Ramos (cell line): ENCODE measurements at regions not wholly inside any gene's neighbourhood (a gene's known extent, or its start where the extent isn't known, plus 50 kb on each side); places are given as distances from the start of the nearest gene placed in this dataset.

Experiments used
- in situ Hi-C: fragments of 300-500 bp; cut with MboI; formaldehyde crosslinking; loops from one replicate; pipeline ENCODE4 v1.14.3; 2022; ENCODE audit warnings: low sequenced_read_pairs; ENCODE audit not compliant: unreplicated experiment

DNA sequence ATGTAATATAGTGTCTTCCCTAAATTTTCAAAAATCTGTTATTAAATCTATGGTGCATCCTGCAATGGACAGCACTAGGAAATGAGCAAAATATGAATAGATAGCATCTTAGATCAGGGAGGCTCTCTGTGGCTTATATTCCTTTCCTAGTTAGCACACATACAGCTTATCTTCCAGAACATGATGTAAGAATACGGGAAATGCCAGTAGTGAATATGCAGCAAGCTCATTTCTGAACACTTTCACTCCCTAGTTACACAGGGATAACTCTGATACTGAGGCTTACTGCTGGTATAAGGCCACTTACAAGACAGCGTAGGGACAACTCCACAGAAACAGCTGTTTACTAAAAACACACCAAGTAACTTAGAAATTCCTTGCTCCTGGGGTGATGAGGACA is 297.3 kb upstream of the SMARCA2 start:
- in situ Hi-C loops, result loop anchor here (25.0 kb wide), 1 partner anchor 369 kb away; no protein-coding TSS in a partner anchor

DNA sequence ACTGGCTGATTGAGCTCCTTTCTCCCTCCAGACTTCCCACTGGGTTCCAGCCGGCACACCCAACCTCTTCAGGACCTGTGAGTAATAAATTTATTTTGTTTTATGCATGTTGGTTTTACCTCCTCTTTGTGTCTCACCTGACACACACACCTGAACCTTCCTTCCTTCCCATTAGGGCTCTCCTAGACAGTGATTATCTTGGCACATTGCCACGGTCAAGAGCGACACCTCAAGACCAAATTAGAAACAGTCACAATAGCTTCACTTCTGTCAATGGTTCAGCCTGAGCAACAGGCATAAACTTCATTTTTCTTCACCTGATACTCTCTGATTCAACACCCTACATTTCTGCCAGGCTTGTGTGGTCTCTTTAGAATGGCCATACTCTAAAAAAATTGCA is 296.3 kb upstream of the SMARCA2 start:
- in situ Hi-C loops, result loop anchor here (25.0 kb wide), 1 partner anchor 368 kb away; no protein-coding TSS in a partner anchor

DNA sequence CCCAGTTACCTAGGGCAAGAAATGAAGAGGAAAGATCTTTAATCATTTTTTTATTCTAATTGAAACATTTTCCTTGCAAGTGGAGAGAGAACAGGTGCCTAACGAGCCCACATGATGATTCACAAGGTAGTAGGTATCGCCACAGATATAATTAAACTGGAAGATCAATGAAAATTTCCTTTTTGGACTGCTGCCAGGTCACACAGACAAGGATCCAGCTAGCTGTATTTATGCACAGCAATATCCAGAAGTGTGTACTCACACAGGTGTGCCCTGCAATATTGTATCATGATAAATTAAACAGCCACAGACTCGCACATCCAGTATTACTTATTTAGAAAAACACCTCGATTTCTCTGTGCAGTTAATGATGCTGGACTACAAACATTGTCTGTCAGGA is 294.0 kb upstream of the SMARCA2 start:
- in situ Hi-C loops, result loop anchor here (25.0 kb wide), 1 partner anchor 366 kb away; no protein-coding TSS in a partner anchor

DNA sequence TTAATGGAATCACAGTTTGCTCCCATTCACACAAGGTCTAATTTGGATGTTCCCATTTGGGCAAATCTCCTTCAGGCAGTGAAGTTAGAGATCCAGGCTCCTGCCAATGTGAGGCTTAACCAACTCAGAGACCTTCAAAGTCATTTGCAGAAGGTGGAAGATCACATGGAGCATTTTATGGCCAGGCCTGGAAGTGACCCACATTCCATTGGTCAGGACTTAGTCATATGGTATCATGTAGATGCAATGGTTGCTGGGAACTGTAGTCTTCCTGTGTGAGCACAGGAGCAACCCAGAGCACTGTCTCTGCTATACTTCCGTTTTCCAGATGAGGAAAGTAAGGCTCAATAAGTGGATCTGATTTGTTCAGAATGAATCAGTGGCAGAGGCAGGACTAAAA is 292.7 kb upstream of the SMARCA2 start:
- in situ Hi-C loops, result loop anchor here (25.0 kb wide), 1 partner anchor 365 kb away; no protein-coding TSS in a partner anchor

DNA sequence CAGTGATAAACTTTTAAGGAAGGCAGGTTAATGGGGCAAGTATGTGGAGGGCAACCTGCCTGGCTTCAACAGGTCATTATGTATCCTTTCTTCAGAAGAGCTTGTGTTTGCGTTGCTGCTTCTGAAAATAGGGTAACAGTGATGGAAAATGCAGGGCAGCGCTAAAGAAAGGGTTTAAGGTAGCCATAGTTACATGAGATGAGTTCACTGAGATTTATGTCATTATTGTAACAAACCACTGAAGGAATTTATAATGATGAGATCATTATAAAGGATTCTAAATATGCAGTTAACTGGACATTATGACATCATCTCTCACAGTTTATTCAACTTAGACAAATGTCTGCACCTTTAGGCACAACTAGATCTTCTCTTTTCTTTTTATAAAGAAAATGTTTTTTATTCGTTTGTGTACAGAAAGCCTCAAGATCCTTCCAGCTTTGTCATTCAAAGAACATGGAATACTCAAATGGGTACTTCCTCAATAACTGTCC is 291.6 kb upstream of the SMARCA2 start:
- in situ Hi-C loops, result loop anchor here (25.0 kb wide), 1 partner anchor 364 kb away; no protein-coding TSS in a partner anchor

DNA sequence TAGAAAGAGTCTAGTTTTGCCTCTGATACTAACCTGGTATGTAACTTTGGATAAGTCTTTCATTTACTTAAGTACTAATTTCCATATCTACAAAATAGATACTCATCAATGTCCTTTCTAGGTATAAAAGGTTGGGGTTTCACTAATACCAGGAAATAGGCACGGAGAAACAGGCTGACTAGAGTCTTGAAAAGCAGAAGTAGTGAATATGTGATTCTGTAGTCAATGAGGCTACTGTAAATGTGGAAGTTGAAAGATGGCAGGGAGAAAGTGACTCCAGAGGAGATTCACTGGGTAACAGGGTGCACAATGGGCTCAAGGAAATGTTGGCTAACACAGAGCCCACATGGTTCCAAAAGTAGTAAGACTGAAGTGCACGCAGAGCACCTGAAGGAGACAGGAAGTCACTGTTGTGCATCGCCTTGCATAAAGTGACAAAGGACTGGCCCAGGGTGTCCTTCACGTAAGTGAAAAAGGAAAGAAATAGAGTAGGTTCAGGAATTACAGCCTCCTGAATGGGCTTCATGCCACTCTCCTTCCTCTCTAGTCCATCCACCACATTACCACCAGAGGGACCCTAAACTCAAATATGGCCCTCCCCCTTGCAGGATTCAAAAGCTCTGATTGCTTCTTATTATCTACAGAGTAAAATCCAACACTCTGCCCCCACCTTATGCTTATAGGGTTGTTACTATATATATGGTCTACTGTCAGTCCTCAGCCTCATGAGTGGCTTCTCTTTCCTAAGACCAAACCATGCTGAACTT is 288.0 kb upstream of the SMARCA2 start:
- in situ Hi-C loops, result no loop called here

DNA sequence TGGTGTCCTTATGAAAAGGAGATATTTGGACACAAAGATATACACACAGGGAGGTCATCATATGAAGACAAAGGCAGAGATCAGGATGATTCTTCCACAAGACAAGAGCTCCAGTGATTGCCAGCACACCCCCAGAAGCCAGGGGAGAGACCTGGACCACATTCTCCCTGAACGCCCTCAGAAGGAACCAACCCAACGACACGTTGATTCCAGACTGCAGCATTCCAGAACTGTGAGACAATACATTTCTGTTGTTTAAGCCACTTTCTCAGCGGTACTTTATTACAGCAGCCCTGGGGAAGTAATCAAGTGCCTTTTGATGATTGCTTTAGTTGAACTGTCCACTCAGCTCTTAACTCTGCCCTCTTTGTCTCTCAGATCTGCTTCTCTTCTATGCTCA is 285.5 kb upstream of the SMARCA2 start:
- in situ Hi-C loops, result no loop called here

DNA sequence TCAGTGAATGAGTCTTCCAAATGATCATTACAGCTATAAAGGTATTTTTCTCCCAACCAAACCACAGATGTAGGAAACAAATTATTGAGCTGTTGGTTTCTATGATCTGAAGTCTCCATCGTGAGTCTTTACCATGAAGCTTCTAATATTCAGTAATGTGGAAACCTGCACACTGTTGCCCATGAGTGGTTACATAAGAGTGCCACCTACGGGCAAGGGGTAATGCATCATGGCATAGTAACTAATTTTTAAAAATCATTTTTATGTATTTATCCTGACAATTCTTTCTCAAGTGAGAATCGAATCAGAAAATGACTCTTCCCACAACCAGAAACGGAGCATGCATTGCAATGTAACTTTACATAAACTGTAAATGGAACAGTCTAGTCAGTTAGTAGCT is 282.5 kb upstream of the SMARCA2 start:
- in situ Hi-C loops, result no loop called here

DNA sequence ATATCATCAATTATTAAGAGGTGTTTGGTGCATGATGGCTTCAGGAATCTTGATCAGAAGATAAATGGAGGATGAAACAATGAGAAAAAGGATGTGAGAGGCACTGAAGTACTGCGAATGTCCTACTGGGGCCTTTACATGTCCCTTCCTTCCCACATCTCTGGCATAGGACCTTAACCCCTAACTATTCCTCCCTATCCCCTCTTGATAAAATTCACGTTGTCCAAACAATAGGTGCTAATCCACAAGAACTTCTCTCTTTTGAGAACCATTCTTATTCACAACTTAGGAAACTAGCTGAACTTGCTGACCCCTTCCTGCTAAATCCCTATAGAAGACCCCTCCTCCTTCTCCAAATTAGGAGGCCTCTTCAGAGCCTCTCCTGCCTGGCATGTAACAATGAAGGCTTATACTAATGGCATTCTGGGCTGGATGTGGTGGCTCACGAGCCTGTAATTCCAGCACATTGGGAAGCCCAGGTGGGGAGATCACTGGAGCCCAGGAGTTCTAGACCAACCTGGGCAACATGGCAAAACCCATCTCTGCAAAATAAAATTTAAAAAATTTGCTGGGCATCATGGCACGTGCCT is 276.5 kb upstream of the SMARCA2 start:
- in situ Hi-C loops, result no loop called here

DNA sequence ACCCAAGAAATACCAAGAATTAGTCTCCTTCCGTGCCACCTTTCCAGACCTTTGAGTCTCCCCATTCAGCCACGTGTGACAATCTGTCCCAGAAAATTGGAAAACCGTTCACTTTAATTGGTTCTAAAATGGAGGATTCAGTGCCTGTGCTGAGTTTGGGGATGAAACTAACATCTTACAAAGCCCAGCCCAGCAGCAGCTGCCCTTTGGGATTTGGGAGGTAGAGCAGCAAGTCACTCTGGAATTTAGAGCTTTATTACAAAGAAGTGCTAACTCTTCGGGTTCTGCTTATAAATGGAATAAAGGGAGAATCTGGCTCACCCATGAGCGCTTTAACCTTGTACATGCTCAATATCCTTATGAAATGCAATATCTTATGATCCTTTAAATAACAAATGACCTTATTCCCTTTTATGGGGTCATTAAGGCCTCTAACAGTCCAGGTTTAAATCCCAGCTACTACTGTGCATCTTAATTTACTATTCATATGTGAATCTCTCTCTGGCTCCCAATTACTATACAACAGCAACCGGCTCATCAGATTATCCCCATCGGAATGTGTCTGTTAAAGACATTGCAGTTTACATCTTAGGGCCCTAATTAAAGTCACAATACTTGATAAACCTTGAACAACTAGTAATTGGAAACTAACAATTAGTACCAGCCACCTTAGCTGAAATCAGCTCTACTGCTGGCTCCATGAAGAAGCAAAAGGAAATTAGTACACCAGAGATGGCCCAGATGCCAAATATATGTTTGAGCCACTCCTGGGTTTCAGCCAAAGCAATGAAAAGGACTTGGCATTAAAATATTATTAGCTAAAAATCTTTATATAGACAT is 271.8 kb upstream of the SMARCA2 start:
- in situ Hi-C loops, result no loop called here

DNA sequence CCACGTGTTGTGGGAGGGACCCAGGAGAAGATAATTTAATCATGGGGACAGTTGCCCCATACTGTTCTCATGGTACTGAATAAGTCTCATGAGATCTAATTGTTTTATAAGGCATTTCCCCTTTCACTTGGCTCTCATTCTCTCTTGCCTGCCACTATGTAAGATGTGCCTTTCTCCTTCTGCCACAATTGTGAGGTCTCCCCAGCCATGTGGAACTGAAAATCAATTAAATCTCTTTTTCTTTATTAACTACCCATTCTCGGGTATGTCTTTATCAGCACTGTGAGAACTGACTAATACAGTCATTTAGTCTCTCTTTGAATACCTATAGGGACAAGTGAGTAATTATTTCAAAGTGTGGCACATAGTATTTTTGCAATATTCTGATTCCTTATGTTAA is 269.2 kb upstream of the SMARCA2 start:
- in situ Hi-C loops, result no loop called here

DNA sequence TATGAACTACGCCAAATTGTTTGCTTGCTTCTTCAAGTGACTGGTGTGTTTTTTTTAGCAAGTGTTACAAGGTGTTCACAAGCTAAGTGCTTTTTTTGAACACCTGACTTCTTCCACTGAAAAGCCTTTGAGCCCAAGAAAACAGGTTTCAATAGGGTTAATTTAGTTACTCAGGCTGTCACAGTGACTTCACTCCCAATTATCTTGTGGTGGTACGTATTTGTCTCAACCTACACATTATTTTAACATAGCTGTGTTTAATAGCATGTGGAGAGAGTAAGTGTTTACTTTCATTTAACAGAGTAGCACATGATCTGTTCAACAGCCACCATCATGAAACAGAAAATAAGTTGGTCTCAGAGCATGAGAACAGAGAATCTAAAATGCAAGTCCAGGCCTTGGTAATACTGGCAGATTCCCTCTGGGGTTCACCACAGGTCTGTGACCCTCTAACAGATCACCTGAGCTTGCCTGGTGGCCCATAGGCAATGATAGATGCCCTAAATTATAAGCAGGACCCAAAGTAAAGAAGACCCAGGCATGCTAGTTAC is 267.7 kb upstream of the SMARCA2 start:
- in situ Hi-C loops, result no loop called here

DNA sequence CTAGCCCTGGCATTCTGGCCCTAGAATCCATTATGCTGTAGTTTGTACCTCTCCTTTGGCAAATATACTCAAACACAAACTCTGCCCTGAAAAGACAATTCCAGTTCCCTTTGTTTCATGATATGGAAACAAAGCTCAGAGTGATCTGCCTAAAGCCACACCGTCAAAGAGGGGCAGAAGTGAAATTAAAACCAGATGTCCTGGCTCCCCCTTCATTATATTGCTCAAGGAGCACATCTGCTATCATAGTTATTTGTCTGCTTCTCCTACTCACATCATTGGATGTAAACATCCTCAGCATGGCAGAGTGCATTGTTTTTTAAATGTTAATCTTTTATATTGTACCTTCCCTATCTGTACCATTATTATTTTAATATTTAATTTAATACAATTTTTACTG is 266.7 kb upstream of the SMARCA2 start:
- in situ Hi-C loops, result no loop called here

DNA sequence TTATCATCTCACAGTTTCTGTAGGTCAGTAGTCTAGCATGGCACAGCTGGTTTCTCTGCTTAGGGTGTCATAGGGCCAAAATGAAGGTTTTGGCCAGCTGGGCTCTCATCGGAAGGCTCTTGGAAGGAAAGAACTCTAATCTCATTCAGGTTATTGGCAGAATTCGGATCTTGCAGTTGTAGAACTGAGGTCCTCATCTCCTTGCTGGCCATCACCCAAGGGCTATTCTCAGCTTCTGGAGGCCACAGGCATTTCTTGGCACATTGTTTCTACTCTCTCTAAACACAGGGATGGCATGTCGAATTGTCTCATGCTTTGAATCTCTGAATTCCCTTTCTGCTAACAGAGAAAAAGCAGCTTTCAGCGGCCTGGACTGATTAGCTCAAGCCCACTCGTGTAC is 258.0 kb upstream of the SMARCA2 start:
- in situ Hi-C loops, result no loop called here

DNA sequence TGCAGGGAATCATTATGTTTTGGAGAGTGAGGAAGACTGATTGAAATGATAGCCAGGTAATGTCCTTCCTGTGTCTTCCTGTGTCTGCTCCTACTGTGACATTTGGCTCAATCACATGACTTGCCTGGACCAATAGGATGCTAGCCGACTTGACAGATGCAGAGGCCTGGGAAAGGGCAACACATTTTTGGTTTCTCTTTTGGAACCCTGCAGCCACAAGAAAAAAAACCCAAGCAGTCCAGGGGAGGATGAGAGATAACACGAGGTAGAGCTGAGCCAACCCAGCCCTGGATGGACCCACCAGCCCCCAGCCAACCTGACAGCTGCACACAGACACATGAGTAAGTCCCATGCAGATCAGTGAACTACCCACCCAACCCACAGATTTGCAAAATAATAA is 256.1 kb upstream of the SMARCA2 start:
- in situ Hi-C loops, result no loop called here

DNA sequence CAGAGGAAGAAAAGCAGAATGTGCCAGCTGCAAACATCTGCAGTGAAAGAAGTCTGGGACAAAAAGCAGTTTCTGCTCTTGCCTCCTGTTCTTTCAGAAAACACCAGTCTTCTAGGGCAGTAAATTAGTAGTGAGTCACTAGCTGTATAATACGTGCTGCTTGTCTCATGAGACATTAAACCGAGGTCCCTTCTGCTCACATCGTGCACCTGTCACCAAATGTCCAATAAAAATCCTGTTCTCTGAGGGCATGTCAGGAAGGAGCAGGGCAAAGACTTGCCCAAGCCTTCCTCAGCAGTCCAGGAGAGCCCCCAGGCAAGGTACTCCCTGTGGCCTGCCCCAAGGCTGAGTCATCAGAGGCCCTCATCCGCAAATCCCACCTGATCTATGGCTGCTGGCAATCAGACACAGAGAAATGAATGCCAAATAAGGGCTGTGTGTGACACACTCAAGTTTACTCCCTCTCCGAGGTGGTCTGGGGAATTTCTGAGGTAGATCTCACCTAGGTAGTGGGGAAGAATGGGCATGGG is 255.3 kb upstream of the SMARCA2 start:
- in situ Hi-C loops, result no loop called here

DNA sequence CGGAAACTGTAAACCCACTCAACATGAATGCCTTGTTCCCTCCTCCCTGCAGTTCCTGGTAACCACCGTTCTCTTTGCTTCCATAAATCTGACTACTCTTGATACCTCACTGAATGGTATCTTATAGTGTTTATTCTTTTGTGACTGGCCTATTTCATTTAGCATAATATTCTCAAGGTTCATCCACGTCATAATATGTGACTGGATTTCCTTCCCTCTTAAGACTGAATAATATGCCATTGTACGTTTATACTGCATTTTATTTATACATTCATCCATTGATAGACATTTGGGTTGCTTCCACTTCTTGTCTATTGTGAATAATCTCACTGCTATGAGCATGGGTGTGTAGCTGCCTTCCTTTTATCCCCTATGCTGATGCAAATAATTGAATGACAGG is 253.3 kb upstream of the SMARCA2 start:
- in situ Hi-C loops, result no loop called here

DNA sequence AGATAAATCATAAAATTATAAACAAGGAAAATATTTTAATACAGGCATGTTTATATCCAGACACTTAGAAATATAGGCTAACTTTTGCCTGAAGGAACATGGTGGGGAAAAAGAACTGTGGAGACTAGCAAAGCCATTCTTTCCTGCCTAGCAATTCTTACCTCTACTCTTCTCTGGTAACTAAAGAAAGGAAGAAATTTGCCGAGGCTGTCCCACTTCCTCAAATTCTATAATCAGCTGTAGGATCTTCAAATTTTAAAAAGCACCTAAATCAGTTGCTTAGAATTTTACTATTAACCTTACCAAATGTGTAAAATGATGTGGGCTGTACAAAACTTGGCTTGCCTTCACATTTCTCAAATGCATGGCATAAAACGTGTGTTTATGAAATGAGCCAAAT is 249.1 kb upstream of the SMARCA2 start:
- in situ Hi-C loops, result no loop called here

DNA sequence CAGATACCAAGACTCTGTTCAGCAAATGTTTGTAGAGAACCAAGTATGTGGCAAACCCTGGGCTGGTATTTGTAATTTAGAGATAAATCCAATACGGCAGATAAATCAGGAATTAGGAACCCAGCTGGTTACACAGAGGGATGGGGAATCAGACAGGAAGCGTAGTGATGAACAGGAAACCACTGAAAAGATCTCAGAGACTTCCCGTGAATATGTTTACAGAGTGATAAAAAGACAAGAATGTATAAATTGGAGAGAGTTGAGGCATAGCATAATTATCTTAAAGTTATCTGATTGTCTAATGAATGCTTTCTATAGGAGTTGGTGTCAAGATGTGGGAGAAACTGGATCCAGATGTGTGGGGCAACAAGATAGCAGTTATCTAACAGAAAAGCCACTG is 246.6 kb upstream of the SMARCA2 start:
- in situ Hi-C loops, result no loop called here

DNA sequence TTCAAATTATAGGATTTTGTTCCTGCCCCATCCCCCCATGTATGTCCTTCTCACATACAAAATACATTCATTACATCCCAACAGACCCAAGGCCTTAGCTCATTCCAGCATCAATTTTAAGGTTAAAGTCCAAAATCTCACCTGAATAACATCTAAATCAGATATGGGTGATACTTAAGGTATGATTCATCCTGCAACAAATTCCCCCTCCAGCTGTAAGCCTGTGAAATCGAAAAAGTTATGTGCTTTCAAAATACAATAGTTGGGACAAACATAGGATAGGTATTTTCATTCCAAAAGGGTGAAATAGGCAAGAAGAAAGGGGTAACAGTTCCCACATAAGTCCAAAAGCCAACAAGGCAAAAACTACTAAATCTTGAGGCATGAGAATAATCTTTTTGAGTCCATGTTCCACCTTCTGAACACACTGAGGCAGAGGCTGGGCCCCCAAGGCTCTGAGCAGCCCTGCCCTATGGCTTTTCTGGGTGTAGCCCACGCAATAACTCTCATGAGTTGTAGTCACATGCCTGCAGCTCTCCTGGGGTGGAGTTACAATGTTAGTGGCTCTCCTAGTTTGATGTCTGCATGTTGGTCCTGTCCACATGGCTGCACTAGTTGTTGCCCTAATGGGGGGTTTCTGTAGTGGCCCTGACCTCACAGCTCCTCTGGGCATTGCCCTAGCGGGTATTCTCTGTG is 243.9 kb upstream of the SMARCA2 start:
- in situ Hi-C loops, result no loop called here
